GM23248 (cell line): ENCODE measurements at regions not wholly inside any gene's neighbourhood (a gene's known extent, or its start where the extent isn't known, plus 50 kb on each side); places are given as distances from the start of the nearest gene placed in this dataset.

Source experiments
- EZH2 ChIP-seq: fragments of 200-600 bp; sonication (generic); IDR thresholded peaks from 2 replicates; pipeline ENCODE4 v1.6.1; 2018; ENCODE audit warnings: antibody characterized with exemption, mild to moderate bottlenecking; ENCODE audit not compliant: insufficient read depth, poor library complexity, severe bottlenecking
- EZH2phosphoT487 ChIP-seq: fragments of 200-600 bp; sonication (generic); IDR thresholded peaks from 2 replicates; pipeline ENCODE4 v1.6.1; 2018; ENCODE audit warnings: antibody characterized with exemption, moderate library complexity, mild to moderate bottlenecking, low read depth; ENCODE audit not compliant: insufficient read depth

DNA sequence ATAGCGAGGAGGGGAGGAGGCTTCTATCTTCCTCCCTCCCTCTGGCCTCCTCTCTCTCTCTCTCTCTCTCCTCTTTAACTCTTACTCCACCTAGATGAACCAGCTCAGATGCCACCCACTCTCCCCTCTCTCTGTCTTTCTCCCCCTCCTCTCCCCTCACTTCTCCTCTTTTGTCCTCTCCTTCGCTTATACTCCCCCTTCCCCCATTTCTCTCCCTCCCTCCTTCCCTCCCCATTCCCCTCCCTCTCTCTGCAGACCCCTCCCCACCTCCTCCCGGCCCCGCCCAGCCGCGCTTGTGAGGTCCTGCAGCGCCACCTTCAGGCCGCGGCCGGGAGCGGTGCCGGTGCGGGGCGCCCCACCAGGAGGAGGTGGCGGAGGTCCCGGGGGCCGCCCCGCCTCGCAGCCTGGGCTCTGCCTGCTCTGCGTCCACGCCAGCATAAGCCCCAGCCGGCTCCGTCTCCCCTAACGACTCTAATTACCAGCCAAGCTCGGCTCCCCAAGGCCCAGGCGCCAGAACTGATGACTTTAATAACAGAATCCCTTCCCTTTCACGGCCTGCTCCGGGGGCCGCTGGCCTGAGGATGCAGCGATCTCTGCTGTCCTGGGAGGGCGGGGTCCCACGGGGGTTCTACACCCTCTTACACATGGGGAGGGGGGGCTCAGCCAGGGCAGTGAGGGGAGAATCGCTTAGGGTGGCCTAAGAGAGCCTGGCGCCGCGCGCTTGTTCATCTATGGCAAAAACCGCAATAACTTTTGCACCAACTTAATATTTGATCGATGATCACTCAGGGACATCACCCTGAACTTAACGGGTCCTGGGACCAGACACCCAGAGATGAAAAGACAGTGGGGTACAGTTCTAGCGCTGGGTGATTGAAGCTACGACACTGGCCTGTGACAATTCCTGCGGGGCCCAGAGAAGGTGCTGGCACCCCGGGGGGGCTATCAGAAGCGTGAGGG lies 637.3 kb downstream of the MATN1 start:
- no peak for TF ChIP-seq EZH2phosphoT487
- TF ChIP-seq EZH2: no peak
